Fibroblast of villous mesenchyme (primary cell): ENCODE measurements at regions not wholly inside any gene's neighbourhood (a gene's known extent, or its start where the extent isn't known, plus 50 kb on each side); places are given as distances from the start of the nearest gene placed in this dataset.
A peak's percentile ranks its signal among the peaks of the same experiment; 100 is the strongest.

ENCODE experiments used
- DNase-seq: peaks from one replicate; pipeline ENCODE4 v3.0.0-alpha.2; 2010; ENCODE audit warnings: low read depth
- H3K4me3 ChIP-seq: 2 replicates; pipeline ENCODE4 v1.5.1; 2011; ENCODE audit warnings: low read depth, mild to moderate bottlenecking, low read length
- CTCF ChIP-seq: IDR thresholded peaks from 2 replicates; pipeline ENCODE4 v1.5.1; 2012; ENCODE audit warnings: low read depth, mild to moderate bottlenecking, low read length; ENCODE audit not compliant: insufficient read depth

GRCh38 chr3:17908399-17909191, 166.2 kb upstream of the TBC1D5 start:
- no peak for TF ChIP-seq CTCF
- no peak for DNase-seq
- H3K4me3 ChIP-seq = no peak overlapping the region

- no peak overlapping the region for H3K4me3 ChIP-seq
- DNase-seq = no peak
- TF ChIP-seq CTCF = no peak
These were observed 163.6 kb upstream of the TBC1D5 start for GRCh38 chr3:17905996-17906395.

GRCh38 chr3:17901893-17902292, 159.5 kb upstream of the TBC1D5 start:
- no peak for DNase-seq

GRCh38 chr3:17894434-17895060, 152.1 kb upstream of the TBC1D5 start:
- peak; percentile 49 for DNase-seq
- TF ChIP-seq CTCF = peak; percentile 55
- no peak overlapping the region for H3K4me3 ChIP-seq

More at GRCh38 chr3:17901893-17902292, 159.5 kb upstream of the TBC1D5 start:
- no peak overlapping the region for H3K4me3 ChIP-seq
- no peak for TF ChIP-seq CTCF

- H3K4me3 ChIP-seq = no peak overlapping the region
- no peak for TF ChIP-seq CTCF
- DNase-seq = peak; percentile 10
These were observed 148.9 kb upstream of the TBC1D5 start for GRCh38 chr3:17891139-17891856.

GRCh38 chr3:17885986-17886385, 143.6 kb upstream of the TBC1D5 start:
- no peak for TF ChIP-seq CTCF
- no peak for DNase-seq
- H3K4me3 ChIP-seq = no peak overlapping the region
